NCI-H2227 (cell line): ENCODE measurements at regions not wholly inside any gene's neighbourhood (a gene's known extent, or its start where the extent isn't known, plus 50 kb on each side); places are given as distances from the start of the nearest gene placed in this dataset.
"Not testable (repeated sequence)": the region's sequence is repeated elsewhere in the genome, so short reads cannot be mapped to it uniquely, and the experiment has no call there.

Experiments used
- DNase-seq: peaks from one replicate; lab custom pipeline; 2025; ENCODE audit not compliant: unreplicated experiment; lab: John Stamatoyannopoulos, UW

DNA sequence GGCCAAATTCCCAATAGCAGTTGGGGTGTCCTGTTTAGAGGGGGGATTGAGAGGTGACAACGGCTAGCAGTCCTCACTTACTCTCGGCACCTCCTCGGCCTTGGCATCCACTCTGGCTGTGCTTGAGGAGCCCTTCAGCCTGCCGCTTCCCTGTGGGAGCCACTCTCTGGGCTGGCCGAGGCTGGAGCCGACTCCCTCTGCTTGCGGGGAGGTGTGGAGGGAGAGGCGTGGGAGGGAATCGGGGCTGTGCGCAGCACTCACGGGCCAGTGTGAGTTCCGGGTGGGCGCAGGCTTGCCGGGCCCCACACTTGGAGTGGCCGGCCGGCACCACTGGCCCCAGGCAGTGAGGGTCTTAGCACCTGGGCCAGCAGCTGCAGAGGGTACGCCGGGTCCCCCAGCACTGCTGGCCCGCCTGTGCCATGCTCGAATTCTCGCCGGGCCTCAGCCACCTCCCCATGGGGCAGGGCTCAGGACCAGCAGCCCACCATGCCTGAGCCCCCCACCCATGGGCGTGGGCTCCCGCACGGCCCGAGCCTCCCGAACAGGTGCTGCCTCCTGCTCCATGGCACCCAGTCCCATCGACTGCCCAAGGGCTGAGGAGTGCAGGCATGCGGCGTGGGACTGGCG is 705.9 kb upstream of the ZNF804A start:
- no peak for DNase-seq

GRCh38 chr2:183898641-183899040 is 699.7 kb upstream of the ZNF804A start:
- no peak for DNase-seq

- DNase-seq, result no peak
Observed at GRCh38 chr2:183901931-183902330, 696.4 kb upstream of the ZNF804A start.

- DNase-seq, result no peak
Observed at GRCh38 chr2:183903026-183903425, 695.3 kb upstream of the ZNF804A start.

- not testable (repeated sequence) for DNase-seq
Observed at GRCh38 chr2:183916041-183916440, 682.3 kb upstream of the ZNF804A start.

- no peak for DNase-seq
Observed at GRCh38 chr2:183919167-183919566, 679.2 kb upstream of the ZNF804A start.

- DNase-seq, result no peak
Observed at GRCh38 chr2:183919926-183920325, 678.4 kb upstream of the ZNF804A start.

DNA sequence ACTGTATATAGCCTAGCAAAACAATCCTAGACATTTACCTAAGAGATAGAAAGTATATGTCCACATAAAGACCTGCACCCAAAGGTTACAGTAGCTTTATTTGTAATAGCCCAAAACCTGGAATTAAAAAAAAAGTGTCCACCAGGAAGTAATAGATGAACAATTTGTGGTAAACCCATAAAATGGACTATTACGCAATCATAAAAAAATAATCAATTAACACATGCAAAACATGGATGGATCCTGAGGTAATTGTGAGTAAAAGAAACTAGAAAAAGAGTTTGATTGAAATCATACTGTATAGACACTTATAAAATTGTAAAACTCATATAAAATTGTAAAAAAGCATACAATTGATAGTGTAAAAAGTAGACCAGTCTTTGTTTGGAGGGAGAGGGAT is 673.0 kb upstream of the ZNF804A start:
- no peak for DNase-seq

DNA sequence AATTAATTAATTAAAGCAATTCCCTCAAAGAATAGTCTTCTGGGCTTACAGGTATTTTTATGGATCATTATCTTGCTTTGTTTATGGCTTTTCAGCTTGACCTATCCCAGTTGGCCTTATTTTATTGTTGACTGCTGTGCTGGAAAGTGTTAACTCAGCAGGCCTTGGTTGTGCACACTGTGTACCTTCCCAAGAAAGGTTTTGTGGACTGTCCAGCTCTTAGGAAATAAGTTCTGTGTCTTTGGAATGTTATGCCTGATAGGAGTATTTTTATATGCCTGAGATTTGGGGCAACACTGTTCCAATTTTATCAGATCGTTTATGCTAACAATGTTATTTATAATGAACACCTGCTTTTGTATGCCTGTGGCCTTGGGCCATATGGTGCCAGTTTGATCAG is 671.9 kb upstream of the ZNF804A start:
- DNase-seq, result no peak

GRCh38 chr2:183927406-183928325 is 670.7 kb upstream of the ZNF804A start:
- no peak for DNase-seq

DNA sequence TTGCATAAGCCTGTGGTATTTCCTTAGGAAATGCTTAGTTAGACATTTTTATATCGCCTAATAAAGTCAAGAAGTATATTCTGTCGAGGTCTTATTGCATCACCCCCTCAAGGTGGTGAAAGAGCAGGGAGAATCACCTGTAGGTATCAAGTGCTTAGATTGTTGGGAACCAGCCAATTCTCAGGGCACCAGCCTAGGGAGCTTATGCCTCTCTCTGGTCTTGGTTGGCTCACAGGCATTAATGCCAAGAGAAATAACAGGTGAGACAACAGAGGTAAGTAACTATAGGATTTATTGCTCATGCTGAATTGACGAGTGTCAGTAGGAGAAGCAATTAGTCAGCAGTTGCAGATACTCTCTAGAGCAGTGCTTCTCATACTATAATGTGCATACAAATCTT is 663.3 kb upstream of the ZNF804A start:
- DNase-seq, result no peak

DNA sequence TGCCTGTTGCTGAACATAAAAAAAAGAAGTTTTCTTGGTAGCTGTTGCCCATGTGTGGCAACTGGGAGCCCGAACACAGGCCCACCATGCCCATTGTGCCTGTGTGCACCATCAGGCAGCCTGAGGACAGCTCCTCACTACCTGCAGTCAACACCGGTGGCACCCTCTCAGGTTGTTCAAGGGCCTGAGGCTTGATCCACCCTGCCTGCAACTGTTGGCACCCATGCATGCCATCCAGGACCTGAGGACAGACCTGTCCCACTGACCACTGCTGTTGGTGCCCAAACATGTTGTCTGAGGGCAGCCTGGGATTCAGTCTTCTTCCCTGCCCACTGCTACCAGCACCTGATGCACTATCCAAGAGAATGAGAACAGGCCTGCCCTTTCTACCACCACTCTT is 661.1 kb upstream of the ZNF804A start:
- DNase-seq, result no peak

DNA sequence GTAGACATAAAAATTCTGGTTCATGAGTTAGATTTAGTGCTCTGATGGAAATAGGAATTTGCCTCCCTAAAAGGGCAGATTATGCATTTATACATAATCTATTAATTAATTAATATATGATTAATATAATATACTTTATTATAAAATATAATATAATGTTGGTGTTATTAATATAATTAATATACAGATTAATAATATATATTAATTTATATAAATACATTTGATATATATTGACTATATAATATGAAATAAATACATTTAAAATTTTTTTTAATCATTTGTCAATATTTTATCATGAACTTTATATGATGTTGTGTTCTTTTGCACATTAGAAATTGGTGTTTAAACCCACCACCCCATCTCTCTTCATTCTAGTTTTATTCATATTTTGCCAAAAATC is 652.1 kb upstream of the ZNF804A start:
- no peak for DNase-seq

DNA sequence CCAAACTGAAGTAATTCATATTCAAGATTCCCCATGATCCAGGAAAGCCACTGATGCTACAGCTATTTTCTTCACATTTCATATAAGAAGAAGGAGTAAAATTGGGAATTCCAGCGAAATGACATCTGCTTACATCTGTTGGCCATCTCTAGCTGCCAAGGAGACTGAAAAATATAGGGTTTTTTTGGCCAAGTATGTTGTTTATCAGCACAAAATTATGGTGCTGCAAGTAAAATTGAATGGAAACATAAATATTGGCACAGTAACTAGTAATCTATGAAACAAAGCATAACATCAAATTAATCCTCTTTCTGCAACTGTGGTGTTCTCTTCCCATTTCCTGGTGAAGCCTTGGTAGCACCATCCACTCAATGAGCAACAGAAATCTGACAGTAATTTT is 649.5 kb upstream of the ZNF804A start:
- peak; percentile 21 for DNase-seq

DNA sequence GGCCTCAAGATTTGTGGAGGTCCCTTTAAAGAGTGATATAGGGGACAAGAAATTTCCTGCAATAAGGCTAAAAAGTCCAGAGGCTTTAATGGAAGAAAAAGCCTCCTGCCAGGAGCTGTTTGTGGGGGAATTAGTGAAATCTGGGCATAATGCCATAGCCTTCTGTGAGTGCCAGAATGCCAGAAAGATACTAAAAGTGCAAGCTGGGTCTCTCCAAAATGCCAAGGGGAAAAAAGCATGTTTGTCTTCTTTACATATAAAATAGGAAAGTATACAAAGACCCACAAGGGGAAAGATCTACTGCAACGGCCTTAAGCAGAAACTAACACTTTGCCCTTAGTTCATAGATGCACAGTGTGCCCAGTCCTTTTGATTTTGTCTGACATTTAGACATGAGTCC is 647.7 kb upstream of the ZNF804A start:
- DNase-seq, result no peak

- no peak for DNase-seq
Observed at GRCh38 chr2:183951630-183952029, 646.7 kb upstream of the ZNF804A start.

DNA sequence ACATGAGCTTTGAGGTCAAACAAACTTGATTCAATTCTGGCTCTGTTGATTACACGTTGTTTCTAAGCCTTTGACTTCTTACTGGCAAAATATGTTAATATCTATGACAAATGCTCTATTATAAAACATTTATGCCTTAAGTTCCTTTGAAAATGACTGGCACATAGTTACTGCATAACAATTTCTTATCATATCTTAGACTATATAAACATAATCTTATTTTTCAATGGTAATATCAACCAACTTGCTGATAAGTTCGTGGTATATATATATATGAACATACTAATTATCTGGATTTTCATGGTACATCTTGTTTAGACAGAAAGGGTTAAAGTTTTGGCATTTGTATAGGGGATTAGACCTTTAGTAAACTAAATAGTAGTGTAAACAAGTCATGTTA is 645.6 kb upstream of the ZNF804A start:
- DNase-seq, result no peak

- DNase-seq, result no peak
Observed at GRCh38 chr2:183963609-183964008, 634.7 kb upstream of the ZNF804A start.

GRCh38 chr2:183964565-183964964 is 633.8 kb upstream of the ZNF804A start:
- DNase-seq, result no peak

DNA sequence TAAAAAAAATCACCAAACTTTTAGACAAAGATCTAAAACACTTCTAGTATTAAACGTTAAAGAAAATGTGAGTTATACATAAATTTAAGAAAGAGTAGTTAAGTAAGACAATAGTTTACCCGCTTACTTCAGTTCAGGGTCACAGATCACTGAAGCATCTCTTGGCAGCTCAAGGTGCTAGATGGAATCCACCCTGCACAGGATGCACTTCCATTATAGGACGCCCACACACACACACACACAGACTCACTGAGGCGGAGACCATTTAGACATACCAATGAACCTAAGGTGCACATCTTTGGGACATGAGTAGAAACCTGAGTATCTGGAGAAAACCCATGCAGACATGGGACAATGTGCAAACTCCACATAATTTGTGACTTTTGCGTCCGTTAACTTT is 630.6 kb upstream of the ZNF804A start:
- DNase-seq, result no peak

DNA sequence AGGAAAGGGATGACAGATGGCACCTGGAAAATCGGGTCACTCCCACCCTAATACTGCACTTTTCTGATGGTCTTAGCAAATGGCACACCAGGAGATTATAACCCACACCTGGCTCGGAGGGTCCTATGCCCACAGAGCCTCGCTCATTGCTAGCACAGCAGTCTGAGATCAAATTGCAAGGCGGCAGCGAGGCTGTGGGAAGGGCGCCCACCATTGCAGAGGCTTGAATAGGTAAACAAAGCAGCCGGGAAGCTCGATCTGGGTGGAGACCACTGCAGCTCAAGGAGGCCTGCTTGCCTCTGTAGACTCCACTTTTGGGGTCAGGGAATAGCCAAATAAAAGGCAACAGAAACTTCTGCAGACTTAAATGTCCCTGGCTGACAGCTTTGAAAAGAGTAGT is 622.7 kb upstream of the ZNF804A start:
- DNase-seq, result not testable (repeated sequence)

DNA sequence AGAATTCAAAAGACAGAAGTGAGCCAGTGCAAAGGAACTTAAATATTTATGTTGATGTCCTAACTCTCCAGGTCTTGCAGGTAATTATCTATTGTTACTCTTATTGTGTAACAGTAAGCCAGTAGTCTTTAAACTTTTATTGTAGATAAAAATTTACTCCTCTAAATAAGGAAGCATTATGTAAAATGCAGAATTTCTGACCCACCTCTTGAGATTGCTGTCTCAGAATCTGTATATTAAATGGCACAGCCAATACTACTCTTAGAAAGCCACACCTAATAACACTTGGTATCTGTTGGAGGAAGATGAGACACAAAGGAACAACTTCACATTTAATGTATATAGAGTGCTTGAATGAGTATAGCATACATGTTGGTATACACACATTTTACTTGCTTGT is 613.5 kb upstream of the ZNF804A start:
- DNase-seq, result no peak

DNA sequence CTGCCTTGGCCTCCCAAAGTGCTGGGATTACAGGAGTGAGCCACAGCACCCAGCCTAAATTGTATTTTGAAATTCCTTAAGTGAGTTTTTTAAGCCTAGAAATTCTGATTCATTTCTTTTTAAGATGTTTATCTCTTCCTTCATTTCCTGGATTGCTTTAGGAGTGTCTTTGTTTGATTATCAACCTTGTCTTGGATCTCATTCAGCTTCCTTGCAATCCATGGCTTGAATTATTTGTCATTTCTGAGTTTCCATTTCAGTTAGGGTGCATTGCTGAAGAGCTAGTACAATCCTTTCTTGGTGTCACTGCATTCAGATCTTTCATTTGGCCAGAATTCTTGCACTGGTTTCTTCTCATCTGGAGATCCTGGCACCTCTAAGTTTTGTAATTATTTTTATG is 606.4 kb upstream of the ZNF804A start:
- no peak for DNase-seq
